ENCODE measurements at regions not wholly inside any gene's neighbourhood (a gene's known extent, or its start where the extent isn't known, plus 50 kb on each side); places are given as distances from the start of the nearest gene placed in this dataset.

- Histone ChIP-seq H2AFZ (no peak overlapping the region), H3K4me1 (ENCODE audit: insufficient read depth) (no peaks in the 10 kb centered on the region), H3K4me3 (no peak overlapping the region), H3K9me2 (ENCODE audit: insufficient read depth) (no peaks in the 10 kb centered on the region), H4K20me1 (replicated peaks; ENCODE audit: insufficient read depth) (no peaks in the 10 kb centered on the region), H3K4me2 (no peak overlapping the region), H3K36me3 (ENCODE audit: insufficient read depth) (peaks cover 9% of the 10 kb centered on the region), H3K27me3 (ENCODE audit: insufficient read depth) (no peaks in the 10 kb centered on the region), H3K27ac (ENCODE audit: low read depth) (no peak overlapping the region), H3K79me2 (replicated peaks; ENCODE audit: insufficient read depth) (no peaks in the 10 kb centered on the region), H3F3A (replicated peaks; ENCODE audit: low read depth) (no peaks in the 10 kb centered on the region)
- TF ChIP-seq EZH2 (IDR thresholded peaks at IDR 0.05; ENCODE audit: low read depth, unreplicated experiment) (no peak), CTCF (conservative IDR thresholded peaks at IDR 0.05; ENCODE audit: low read depth in 2 of 2) (no peak), EZH2phosphoT487 (IDR thresholded peaks at IDR 0.05; ENCODE audit: unreplicated experiment) (no peak), CREB1 (CRISPR knock-in tag; IDR thresholded peaks at IDR 0.05; ENCODE audit: low read depth) (no peak), STAT1 (IDR thresholded peaks at IDR 0.05; ENCODE audit: unreplicated experiment) (no peak), JUNB (IDR thresholded peaks at IDR 0.05; ENCODE audit: unreplicated experiment) (no peak), ETS1 (IDR thresholded peaks at IDR 0.05) (no peak)
- ATAC-seq (no peak), DNase-seq (ENCODE audit: low spot score) (no peak)
- Mint-ChIP-seq H3K27me3 (ENCODE audit: insufficient read depth, low read depth, poor library complexity) (peaks cover 4% of the 10 kb centered on the region), H3K4me3 (no peak overlapping the region), H3K9me3 (peaks cover 26% of the 10 kb centered on the region), H3K4me1 (peaks cover 3% of the 10 kb centered on the region; the same call in 1 of the 3 replicates), H3K36me3 (ENCODE audit: low read depth) (peaks cover 9% of the 10 kb centered on the region; the same call in 2 of the 3 replicates), H3K27ac (no peak overlapping the region)
Measured at GRCh38 chr5:112511920-112512319, 92.8 kb upstream of the EPB41L4A start.

- H2AFZ ChIP-seq, result no peak overlapping the region
- H3F3A ChIP-seq (replicated peaks; ENCODE audit: low read depth), result no peaks in the 10 kb centered on the region
- H3K4me3 ChIP-seq, result no peak overlapping the region
- H3K9me2 ChIP-seq (ENCODE audit: insufficient read depth), result no peaks in the 10 kb centered on the region
- H3K36me3 Mint-ChIP-seq (ENCODE audit: low read depth), result peaks cover 9% of the 10 kb centered on the region; the same call in 2 of the 3 replicates
- H3K4me1 ChIP-seq (ENCODE audit: insufficient read depth), result no peaks in the 10 kb centered on the region
- DNase-seq (ENCODE audit: low spot score) (no peak), ATAC-seq (no peak)
- H3K9me3 Mint-ChIP-seq, result peaks cover 31% of the 10 kb centered on the region
- no peaks in the 10 kb centered on the region for H4K20me1 ChIP-seq (replicated peaks; ENCODE audit: insufficient read depth)
- no peak overlapping the region for H3K27ac ChIP-seq (ENCODE audit: low read depth)
- H3K36me3 ChIP-seq (ENCODE audit: insufficient read depth), result peaks cover 9% of the 10 kb centered on the region
- peaks cover 4% of the 10 kb centered on the region for H3K27me3 Mint-ChIP-seq (ENCODE audit: insufficient read depth, low read depth, poor library complexity)
- no peaks in the 10 kb centered on the region for H3K27me3 ChIP-seq (ENCODE audit: insufficient read depth)
- H3K4me1 Mint-ChIP-seq, result peaks cover 3% of the 10 kb centered on the region; the same call in 1 of the 3 replicates
- no peak overlapping the region for H3K27ac Mint-ChIP-seq
- H3K79me2 ChIP-seq (replicated peaks; ENCODE audit: insufficient read depth), result no peaks in the 10 kb centered on the region
- TF ChIP-seq JUNB (IDR thresholded peaks at IDR 0.05; ENCODE audit: unreplicated experiment) (no peak), ZNF331 (CRISPR knock-in tag; IDR thresholded peaks at IDR 0.05; ENCODE audit: low read depth) (no peak), NANOG (IDR thresholded peaks at IDR 0.05; ENCODE audit: borderline replicate concordance) (no peak), ETS1 (IDR thresholded peaks at IDR 0.05) (no peak), STAT1 (IDR thresholded peaks at IDR 0.05; ENCODE audit: unreplicated experiment) (no peak), POLR2AphosphoS5 (IDR thresholded peaks at IDR 0.05; ENCODE audit: low read depth) (no peak), EZH2phosphoT487 (IDR thresholded peaks at IDR 0.05; ENCODE audit: unreplicated experiment) (no peak), EZH2 (IDR thresholded peaks at IDR 0.05; ENCODE audit: low read depth, unreplicated experiment) (no peak)
- H3K4me3 Mint-ChIP-seq, result no peak overlapping the region
- no peak overlapping the region for H3K4me2 ChIP-seq
Measured at GRCh38 chr5:112512901-112513300, 93.8 kb upstream of the EPB41L4A start.

All from GM23338 (cell line).